ENCODE measurements at regions not wholly inside any gene's neighbourhood (a gene's known extent, or its start where the extent isn't known, plus 50 kb on each side); places are given as distances from the start of the nearest gene placed in this dataset.

GRCh38 chr4:58551676-58552075 is 1441.5 kb upstream of the IGFBP7 start:
- TF ChIP-seq CTCF (IDR thresholded peaks at IDR 0.05; ENCODE audit: low read depth, low read length) = no peak
- no peak overlapping the region for H3K4me3 ChIP-seq (ENCODE audit: low read depth, low read length)

- no peak for TF ChIP-seq CTCF (IDR thresholded peaks at IDR 0.05; ENCODE audit: low read depth, low read length)
- no peak overlapping the region for H3K4me3 ChIP-seq (ENCODE audit: low read depth, low read length)
Observed at GRCh38 chr4:58543465-58543864, 1433.3 kb upstream of the IGFBP7 start.

- no peak overlapping the region for H3K4me3 ChIP-seq (ENCODE audit: low read depth, low read length)
- TF ChIP-seq CTCF (IDR thresholded peaks at IDR 0.05; ENCODE audit: low read depth, low read length) = no peak
Observed at GRCh38 chr4:58541926-58542325, 1431.7 kb upstream of the IGFBP7 start.

GRCh38 chr4:58522765-58523382 is 1412.7 kb upstream of the IGFBP7 start:
- no peak for TF ChIP-seq CTCF (IDR thresholded peaks at IDR 0.05; ENCODE audit: low read depth, low read length)
- H3K4me3 ChIP-seq (ENCODE audit: low read depth, low read length) = no peak overlapping the region

GRCh38 chr4:58515226-58515625 is 1405.0 kb upstream of the IGFBP7 start:
- no peak for TF ChIP-seq CTCF (IDR thresholded peaks at IDR 0.05; ENCODE audit: low read depth, low read length)
- H3K4me3 ChIP-seq (ENCODE audit: low read depth, low read length) = no peak overlapping the region

- no peak for TF ChIP-seq CTCF (IDR thresholded peaks at IDR 0.05; ENCODE audit: low read depth, low read length)
- no peak overlapping the region for H3K4me3 ChIP-seq (ENCODE audit: low read depth, low read length)
Observed at GRCh38 chr4:58514299-58514698, 1404.1 kb upstream of the IGFBP7 start.

GRCh38 chr4:58510652-58511051 is 1400.5 kb upstream of the IGFBP7 start:
- no peak for TF ChIP-seq CTCF (IDR thresholded peaks at IDR 0.05; ENCODE audit: low read depth, low read length)
- no peak overlapping the region for H3K4me3 ChIP-seq (ENCODE audit: low read depth, low read length)

Measured in WI38 (cell line).